HTR-8/SVneo (cell line): ENCODE measurements at regions not wholly inside any gene's neighbourhood (a gene's known extent, or its start where the extent isn't known, plus 50 kb on each side); places are given as distances from the start of the nearest gene placed in this dataset.

Source experiments
- DNase-seq: peaks from one replicate; pipeline ENCODE4 v3.0.0; 2011; ENCODE audit warnings: low spot score, mixed read lengths; ENCODE audit not compliant: insufficient read length
- FAIRE-seq: peaks from 2 replicates; lab custom pipeline; 2011; peaks lifted over from hg19 to GRCh38; lab: Jason Lieb, UNC

DNA sequence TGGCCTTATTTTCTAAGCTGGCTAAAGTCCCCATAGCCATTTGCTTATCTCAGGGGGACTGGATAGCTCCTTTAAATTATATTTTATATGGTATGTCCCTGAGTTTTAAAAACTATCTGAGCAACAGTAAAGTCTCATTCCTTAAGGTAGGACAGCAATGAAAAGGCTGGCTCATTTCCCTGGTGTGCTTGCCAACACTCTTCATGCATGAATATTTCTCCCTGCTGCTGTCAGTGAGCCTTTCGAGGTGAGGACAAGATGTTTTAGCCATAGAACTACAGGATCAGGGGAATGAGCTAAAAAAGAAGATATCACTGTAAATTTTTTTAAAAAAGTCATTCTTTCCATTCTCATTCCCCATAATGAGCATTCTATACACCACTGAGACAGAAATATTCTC lies 427.3 kb upstream of the FAM241A start:
- DNase-seq (no peak), FAIRE-seq (no peak)

DNA sequence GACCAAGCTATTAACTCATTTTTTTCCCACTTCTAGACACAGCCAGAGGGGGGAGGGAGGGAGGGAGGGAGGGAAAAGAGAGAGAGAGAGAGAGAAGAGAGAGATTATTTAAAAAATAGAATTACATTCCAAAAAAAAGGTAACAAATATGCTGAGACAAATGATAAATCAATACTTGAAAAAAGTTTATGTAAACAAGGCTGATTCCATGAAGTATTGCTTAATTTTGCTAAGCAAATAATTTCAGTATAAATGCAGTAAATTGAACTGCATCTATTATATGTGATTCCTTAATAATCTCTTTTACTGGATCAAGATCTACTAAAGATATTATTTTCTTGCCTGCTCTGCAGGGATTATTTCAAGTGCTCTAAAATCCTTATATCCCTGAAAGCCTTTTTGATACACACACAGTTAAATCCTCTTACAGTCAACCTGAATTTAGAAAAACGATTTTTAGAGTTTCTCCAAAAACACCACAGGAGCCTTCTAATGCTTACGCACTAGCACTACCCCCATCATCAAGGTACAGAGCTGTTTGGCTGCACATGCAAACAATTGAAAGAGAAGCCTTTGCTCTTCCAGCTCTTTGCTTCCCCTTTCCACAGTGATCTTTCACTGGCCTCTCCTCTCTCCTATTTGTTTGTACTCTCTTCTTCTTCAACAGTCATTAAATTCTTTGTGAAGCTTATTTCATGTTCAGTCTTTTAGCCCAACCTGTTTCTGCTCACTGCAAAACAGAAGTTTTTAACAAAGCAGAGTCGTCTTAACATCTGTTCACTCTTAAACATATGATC lies 426.3 kb upstream of the FAM241A start:
- FAIRE-seq (no peak), DNase-seq (no peak)

DNA sequence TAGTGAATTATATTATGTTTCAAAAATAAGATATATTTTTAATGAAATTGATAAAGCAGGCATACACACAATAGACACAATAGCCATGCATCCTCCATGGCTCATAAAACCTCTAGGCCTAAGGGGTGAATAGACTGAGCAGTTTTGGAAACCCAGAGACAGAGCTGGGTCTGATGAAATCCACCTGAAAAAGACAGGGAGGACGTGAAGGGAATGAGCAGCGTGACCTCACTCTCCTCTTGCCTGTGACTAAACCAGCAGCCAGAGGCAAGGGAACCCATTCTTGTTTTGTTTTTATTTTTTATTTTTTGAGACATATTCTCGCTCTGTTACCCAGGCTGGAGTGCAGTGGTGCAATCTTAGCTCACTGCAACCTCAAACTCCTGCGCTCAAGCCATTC lies 424.4 kb upstream of the FAM241A start:
- no peak for DNase-seq
- FAIRE-seq: no peak

DNA sequence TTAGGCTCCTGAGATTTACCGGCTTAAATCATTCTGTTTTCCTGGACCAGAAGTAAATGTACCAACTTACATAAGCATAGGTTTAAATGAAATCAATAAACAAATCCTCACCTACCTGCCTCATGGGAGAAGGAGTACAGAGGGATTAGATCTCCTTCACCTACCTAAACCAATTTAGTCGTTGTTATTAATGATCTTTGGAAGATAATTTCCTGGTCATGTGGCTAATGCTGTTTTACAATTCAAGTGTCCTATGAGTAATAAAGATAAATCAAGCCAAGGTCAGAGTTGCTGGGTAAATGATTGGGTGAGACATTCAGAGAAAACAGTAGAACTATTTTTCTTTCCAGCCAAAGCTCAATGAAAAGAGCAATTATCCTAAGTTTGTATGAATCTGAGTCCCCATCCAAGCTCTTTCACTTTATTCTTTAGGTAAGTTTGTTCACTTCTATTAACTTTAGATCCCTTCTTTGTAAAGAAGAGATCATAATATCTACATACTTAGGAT lies 423.0 kb upstream of the FAM241A start:
- FAIRE-seq: no peak
- DNase-seq: no peak

DNA sequence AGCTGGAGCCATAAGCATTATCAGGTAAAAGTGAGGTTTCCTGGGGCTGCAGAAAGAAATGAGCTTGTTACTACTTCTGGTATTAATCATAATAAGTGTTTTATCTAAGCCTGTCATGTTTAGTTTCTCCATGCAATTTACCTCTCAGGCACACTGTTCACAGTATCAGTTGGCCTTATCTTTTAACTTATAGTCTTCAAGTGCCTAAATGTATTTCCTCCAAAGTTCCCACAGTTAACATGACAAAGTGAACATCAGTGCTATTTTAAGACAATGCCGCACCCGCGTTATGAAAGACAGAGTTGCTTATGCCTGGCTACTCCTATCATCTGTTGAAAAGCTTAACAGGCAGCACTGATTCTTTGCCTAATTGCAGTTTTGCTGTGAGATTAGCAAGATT lies 408.7 kb upstream of the FAM241A start:
- FAIRE-seq (no peak), DNase-seq (no peak)

DNA sequence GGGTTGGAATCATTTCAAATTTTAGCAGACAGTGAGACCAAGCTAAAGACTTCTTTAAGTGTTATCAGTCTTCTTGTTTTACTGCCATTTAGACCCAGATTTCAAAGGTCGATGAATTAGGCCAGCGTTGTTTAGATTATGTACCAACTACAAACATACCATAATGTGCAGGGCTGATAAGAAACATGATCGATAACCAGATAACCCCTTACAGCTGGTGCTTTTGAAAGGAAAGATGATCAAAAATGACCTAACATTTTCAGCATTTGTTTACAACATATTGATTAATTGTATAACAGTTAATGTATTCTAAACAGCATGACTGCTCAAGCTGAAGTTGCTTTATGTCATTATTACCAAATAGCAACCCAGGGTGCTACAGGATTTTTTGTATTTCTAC lies 400.4 kb upstream of the FAM241A start:
- DNase-seq (no peak), FAIRE-seq (no peak)

DNA sequence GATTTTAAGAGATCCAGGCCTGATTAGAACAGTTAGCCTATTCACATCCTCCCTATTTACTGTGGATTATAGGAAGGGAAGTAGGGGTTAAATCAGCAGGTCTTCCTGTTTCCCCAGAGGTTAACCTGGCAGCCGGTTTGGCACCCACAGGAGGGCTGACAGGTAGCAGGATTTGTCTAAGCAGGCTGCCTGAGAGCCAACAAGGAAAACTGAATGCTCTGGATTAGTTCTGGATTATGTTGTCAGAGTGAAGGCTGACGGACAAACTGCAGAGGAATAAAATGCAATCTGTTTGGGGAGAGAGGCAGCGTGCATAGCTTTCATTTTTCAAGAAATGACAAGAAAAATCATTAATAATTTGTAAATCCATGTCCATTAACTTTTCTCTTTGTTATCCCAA lies 397.1 kb upstream of the FAM241A start:
- DNase-seq: no peak
- FAIRE-seq: no peak

DNA sequence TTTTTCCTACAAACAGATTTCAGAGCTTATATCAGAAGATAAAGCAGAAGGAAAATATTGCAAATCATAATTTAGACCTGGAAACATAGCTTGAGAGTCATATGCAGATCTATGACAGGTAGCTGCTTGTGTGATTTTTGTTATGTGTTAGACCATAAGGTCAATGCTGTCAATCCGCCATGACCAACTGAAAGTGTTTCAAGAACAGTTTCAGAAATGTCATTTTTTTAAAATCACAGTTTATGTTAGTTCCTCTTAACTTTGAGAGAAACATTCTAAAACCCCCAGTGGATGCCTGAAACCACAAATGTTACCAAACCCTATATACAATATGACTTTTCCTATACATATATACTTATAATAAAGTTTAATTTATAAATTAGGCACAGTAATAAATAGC lies 391.3 kb upstream of the FAM241A start:
- no peak for DNase-seq
- no peak for FAIRE-seq

DNA sequence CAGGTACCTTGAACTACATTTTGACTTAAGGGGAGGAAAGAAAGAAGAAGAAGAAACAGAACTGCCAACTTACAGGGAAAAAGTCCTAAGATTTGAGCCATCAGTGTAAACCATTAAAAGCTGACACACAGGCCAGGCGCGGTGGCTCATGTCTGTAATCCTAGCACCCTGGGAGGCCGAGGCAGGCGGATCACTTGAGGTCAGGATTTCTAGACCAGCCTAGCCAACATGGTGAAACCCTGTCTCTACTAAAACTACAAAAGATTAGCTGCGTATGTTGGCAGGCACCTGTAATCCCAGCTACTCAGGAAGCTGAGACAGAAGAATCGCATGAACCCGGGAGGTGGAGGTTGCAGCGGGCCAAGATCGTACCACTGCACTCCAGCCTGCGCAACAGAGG lies 389.7 kb upstream of the FAM241A start:
- no peak for FAIRE-seq
- DNase-seq: no peak

DNA sequence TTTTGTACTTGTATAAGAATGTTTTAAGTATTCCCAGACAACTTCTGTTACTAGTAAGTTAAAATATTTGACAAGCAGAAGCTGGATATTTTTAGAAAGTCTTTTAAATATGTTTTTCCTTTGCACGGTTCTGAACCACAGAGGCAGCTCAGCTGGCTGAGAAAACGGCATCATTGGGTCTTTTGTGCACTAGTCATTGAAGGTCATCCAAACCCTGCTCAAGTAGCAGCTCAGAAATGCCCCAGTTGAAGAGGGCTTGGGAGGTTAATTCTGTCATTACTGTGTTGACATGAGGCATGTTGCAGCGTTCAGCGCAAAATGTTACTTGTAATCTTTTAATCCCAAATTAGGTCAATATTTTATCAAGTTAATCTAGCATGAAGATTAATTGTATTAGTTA lies 383.7 kb upstream of the FAM241A start:
- DNase-seq: no peak
- no peak for FAIRE-seq

DNA sequence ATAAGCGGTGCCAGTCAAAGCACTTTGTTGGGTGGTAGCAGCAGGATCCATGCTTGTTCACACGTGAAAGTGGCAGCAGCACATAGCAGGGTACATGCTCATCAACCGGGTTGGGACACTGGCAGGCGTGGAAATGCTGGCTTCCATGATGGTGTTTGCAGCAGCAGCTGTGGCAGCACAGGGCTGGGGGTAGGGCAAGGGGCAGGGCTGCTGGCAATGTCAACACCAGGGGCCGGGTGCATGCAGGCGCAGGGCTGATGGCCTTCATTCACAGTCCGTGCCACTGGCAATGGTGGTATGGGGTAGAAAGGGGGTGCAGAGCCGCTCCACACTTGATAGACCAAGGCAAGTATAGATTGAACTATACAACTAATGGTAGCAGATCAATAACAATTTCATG lies 374.7 kb upstream of the FAM241A start:
- FAIRE-seq (no peak), DNase-seq (no peak)

DNA sequence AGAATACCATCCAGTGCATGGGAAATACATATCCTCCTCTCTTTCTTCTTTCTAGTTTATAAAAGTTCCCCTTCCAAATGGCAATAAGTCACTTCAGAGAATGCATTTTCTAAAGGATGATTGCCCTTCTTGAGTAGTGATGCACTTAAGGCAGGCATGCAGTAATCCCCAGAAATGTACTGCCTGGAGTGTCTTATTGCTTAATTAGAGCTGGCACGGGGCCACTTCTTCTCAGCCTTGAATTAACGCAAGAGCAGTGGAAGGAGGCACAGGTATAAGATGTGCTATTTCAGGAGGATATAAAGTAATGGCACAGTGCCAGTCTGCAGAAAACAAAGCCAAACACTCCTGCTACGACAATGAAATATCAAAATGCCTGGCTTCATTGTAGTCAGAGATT lies 371.4 kb upstream of the FAM241A start:
- FAIRE-seq (no peak), DNase-seq (no peak)

DNA sequence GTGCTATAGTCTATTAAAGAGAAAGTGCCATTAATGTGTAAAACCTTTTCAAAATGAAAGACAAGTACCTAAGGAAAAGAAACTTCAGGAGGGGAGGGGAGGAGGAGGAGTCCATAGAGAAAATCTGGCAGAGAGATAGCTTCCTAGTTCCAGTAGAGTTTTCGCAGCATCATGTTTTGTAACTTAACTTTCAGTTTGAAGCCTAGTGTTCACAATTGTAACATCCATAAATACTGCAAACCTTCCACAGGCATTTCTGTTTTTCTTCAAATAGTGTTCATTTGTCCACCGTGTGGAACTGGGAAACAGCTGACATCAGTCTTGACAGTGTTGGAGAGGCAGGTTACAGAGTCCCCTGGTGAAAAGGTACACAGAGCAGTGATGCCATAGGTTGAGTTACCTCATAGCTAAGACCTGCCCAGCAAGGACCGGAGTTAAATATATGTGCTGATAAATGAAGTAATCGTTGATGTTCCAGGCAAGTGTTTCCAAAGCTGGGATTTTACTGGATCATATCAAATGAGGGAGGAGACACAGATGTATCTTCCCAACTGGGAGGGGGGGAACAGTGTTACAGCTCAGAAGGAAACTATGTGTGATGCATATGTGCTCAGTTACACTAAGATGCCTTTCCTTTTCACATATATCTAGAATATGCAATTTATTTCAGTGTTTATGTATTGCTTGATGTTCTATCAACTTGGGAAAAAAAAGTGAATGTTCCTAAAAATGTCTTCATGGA lies 369.5 kb upstream of the FAM241A start:
- FAIRE-seq: no peak
- DNase-seq: no peak

DNA sequence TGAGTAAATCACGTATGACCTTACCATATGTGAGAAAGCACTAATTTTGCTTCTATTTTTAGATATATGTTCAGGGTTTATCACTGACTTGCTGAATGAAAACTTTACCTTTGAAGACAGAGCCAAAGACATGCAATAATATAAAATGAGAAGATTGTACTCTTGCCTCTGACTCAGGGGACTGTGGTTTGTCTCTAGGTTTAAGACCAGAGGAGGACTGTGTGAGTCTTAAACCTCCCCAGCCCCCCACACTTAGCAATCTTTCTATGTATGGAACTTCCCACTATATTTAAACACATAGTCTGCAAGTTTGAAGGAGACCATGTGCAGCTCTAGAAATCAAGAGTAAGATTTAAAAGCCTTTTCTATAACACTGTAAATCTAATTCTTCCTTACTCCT lies 368.7 kb upstream of the FAM241A start:
- DNase-seq (no peak), FAIRE-seq (no peak)

DNA sequence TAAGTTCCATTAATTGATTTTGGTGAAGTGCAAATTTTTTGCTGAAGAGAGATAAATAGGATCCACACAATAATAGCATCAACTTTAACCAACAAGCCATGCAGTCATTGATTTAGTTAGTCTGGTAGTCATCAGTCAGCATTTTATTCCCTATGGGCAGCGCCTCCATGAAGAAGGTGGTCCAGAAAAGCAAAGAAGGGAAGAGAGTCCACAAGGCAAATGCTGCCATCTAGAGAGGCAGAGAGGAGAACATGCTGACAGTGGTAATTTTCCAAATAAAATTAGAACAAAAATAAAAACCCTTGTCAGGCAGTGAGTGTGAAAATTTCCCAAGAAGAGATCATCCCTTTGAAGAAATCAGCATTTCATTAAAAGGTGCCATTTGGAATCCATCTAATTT lies 366.7 kb upstream of the FAM241A start:
- no peak for DNase-seq
- FAIRE-seq: no peak

DNA sequence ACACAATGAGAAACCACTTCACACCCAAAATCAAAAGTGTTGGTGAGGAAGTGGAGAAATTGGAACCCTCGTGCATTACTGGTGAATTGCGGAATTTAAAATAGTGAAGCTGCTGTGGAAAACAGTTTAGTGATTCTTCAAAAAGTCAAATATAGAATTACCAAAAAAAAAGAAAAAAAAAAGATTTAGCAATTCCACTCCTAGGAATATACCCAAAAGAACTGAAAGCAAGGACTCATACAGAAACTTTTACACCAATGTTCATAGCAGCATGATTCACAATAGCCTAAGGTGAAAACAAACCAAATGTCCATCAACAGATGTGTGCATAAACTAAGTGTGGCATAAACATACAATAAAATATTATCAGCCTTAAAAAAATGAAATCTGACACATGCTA lies 364.3 kb upstream of the FAM241A start:
- FAIRE-seq: no peak
- DNase-seq: no peak

DNA sequence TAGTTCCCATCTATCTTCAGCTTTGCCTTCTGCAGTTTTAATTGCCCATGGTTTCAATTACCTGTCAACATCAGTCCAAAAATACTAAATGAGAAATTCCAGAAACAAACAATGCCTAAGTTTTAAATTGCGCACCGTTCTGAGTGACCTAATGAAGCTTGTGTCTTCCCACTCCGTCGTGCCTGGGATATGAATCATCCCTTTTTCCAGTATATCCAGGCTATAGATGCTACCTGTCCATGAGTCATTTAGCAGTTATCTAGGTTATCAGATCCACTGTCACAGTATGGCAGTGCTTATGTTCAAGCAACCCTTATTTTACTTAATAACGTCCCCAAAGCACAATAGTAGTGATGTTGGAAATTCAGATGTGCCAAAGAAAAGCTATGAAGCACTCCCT lies 363.6 kb upstream of the FAM241A start:
- no peak for DNase-seq
- FAIRE-seq: no peak

DNA sequence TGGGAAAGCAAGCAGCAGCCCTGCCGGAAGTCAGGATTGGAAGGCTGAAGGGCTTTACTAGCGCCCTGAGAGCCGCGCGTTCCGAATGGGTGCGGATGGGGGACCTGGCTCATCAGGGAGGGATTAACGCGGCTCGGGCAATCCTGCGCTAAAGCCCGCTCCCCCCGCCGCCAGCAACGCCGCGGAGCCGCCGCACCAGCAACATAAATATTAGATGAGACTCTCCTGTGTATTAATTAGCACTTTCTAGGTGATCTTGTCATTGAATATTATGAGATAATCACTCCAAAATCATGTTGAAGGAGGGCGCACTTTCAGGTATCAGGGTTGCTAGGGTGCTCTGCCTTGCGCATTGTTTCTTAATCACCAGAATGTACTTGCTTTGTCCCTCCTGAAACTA lies 357.2 kb upstream of the FAM241A start:
- DNase-seq (no peak), FAIRE-seq (no peak)

DNA sequence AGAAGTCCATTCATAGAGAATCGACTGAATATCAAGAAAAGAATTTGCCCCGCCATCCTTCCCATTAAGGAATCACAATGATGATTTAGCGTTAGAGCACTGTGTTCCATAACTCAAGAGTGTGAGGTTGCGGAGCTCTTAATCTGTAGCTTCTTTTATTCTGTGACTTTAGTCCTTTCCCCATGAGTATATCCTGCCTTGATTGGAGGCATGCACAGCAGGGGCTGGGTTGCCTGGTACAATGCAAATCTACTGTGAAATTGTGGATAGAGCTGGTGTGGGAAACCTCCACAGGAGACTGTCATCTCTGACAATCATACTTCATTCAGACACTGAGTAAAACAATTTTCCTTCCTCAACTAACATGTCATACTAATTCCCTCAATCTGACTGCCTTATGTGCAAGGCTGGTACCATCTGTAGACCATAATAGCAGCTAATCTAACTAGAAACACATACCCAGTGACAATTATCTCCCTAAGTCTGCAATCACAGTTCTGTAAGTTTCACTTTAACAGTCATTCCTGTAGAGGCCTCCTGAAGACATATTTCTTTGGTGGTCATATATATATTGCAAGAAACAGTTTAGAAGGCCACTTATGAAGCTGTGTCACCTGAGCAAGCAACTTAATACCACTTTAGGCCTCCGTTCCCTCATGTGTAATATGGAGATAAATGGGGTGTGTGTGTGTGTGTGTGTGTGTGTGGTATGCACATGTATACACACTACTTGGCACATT lies 355.2 kb upstream of the FAM241A start:
- DNase-seq (no peak), FAIRE-seq (no peak)

DNA sequence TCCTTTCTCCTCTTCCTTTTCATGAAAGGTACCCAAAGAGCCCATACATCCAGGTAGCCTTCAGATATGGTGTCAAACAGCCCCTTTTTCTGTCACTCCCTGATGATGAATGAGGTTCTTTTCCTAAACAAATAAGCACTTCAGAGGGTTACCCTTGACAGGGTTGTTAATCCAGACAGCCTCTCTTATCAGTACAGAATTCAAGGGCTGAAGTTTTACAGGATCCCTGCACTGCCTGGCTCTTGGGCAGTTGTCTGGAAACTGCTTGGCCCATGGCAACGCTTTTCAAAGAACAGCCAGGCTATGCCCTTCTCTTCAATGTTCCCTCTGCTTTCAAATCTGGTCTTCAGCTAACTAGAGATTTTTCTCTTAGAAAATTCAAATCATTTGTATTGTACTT lies 352.6 kb upstream of the FAM241A start:
- DNase-seq (no peak), FAIRE-seq (no peak)

DNA sequence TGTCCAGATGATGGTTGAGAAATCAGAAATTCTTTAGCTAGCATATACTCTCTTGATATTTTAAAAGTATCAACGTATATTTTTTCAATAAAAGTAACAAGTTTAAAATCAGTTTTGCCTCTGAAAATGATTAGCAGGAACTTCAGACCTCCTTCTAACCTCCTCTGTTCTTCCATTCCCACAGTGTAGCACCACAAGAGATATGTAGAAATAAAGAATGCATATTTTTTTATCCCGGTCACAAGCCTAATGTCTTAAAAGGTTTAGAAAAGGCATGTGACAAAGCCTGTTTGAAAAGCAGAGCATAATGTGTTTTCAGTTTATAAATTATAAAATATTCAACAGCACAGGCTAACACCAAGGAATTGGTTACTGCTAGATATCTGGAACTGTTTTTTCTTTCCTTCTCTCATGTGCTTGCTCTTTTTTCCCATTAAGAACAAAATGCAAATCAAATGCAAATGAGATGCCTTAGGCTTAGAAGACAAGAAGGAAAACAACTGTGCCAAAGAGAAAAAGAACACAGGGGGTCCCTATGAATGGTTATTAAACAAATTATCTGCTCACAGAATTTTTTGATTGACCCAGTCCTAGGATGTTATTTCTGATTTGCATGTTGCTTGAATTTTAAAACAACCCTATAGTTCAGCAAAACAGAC lies 351.7 kb upstream of the FAM241A start:
- FAIRE-seq: no peak
- DNase-seq: no peak
